DOHH2 (cell line): ENCODE measurements at regions not wholly inside any gene's neighbourhood (a gene's known extent, or its start where the extent isn't known, plus 50 kb on each side); places are given as distances from the start of the nearest gene placed in this dataset.

Experiments
- H3F3A ChIP-seq: fragments of 200-600 bp; sonication (generic), shearing (Covaris generic); 2 replicates; pipeline ENCODE4 v1.6.0; 2016; ENCODE audit warnings: antibody characterized with exemption, mild to moderate bottlenecking; ENCODE audit not compliant: control insufficient read depth, insufficient read depth
- H3K27ac ChIP-seq: fragments of 200-600 bp; sonication (generic); 2 replicates; pipeline ENCODE4 v1.5.1; 2014; ENCODE audit warnings: low read depth, mild to moderate bottlenecking, low read length, moderate library complexity
- H3K27me3 ChIP-seq: fragments of 200-600 bp; sonication (generic); 2 replicates; pipeline ENCODE4 v1.6.1; 2014; ENCODE audit warnings: mild to moderate bottlenecking, low read length, mixed read lengths; ENCODE audit not compliant: control insufficient read depth
- H3K36me3 ChIP-seq: fragments of 200-600 bp; sonication (generic); 2 replicates; pipeline ENCODE4 v1.6.1; 2014; ENCODE audit warnings: mild to moderate bottlenecking, low read length, moderate library complexity, mixed read lengths; ENCODE audit not compliant: control insufficient read depth
- H3K4me1 ChIP-seq: fragments of 200-600 bp; sonication (generic); 2 replicates; pipeline ENCODE4 v1.6.1; 2014; ENCODE audit warnings: mild to moderate bottlenecking, low read length, mixed read lengths; ENCODE audit not compliant: control insufficient read depth
- H3K4me2 ChIP-seq: fragments of 200-600 bp; sonication (generic); 2 replicates; pipeline ENCODE4 v1.6.0; 2014; ENCODE audit warnings: mild to moderate bottlenecking, low read length, moderate library complexity
- H3K4me3 ChIP-seq: fragments of 200-600 bp; sonication (generic); 2 replicates; pipeline ENCODE4 v1.5.1; 2014; ENCODE audit warnings: mild to moderate bottlenecking, low read length, mixed read lengths
- H3K79me2 ChIP-seq: fragments of 200-600 bp; sonication (generic); 2 replicates; pipeline ENCODE4 v1.6.1; 2014; ENCODE audit warnings: mild to moderate bottlenecking, low read length, mixed read lengths; ENCODE audit not compliant: control insufficient read depth
- H3K9me2 ChIP-seq: fragments of 200-600 bp; sonication (generic); replicated peaks from 2 replicates; pipeline ENCODE4 v1.6.1; 2014; ENCODE audit warnings: mild to moderate bottlenecking, low read length, mixed read lengths; ENCODE audit not compliant: control insufficient read depth
- H3K9me3 ChIP-seq: fragments of 200-600 bp; sonication (generic); 2 replicates; pipeline ENCODE4 v1.6.1; 2014; ENCODE audit warnings: antibody characterized with exemption, low read length, mixed read lengths; ENCODE audit not compliant: control insufficient read depth, insufficient read depth
- H4K20me1 ChIP-seq: fragments of 200-600 bp; sonication (generic); 2 replicates; pipeline ENCODE4 v1.6.0; 2014; ENCODE audit warnings: low read depth, mild to moderate bottlenecking, antibody characterized with exemption, low read length, moderate library complexity; ENCODE audit not compliant: control insufficient read depth, insufficient read depth
- CTCF ChIP-seq: fragments of 200-600 bp; sonication (generic); IDR thresholded peaks from one replicate; pipeline ENCODE4 v1.5.1; 2014; ENCODE audit warnings: antibody characterized with exemption, mild to moderate bottlenecking, low read depth, low read length; ENCODE audit not compliant: poor library complexity, severe bottlenecking
- EZH2phosphoT487 ChIP-seq: fragments of 200-600 bp; sonication (generic); IDR thresholded peaks from 2 replicates; pipeline ENCODE4 v1.6.1; 2017; ENCODE audit warnings: borderline replicate concordance, mild to moderate bottlenecking, antibody characterized with exemption, low read length, moderate library complexity, mixed read lengths

- H3K4me1 ChIP-seq, result no peaks in the 10 kb centered on the region
- H3K9me3 ChIP-seq, result no peaks in the 10 kb centered on the region
- H3K4me2 ChIP-seq, result no peak overlapping the region
- no peak overlapping the region for H3K27ac ChIP-seq
- H3K9me2 ChIP-seq, result no peaks in the 10 kb centered on the region; the same call in 1 of the 2 replicates
- no peak for TF ChIP-seq CTCF
- no peak for TF ChIP-seq EZH2phosphoT487
- no peaks in the 10 kb centered on the region for H3K27me3 ChIP-seq
- no peaks in the 10 kb centered on the region for H4K20me1 ChIP-seq
- no peaks in the 10 kb centered on the region for H3F3A ChIP-seq
- no peak overlapping the region for H3K4me3 ChIP-seq
- no peaks in the 10 kb centered on the region for H3K36me3 ChIP-seq
- no peaks in the 10 kb centered on the region for H3K79me2 ChIP-seq
These were observed 145.3 kb upstream of the CDH13 start for GRCh38 chr16:82481455-82481854.

- H3K4me3 ChIP-seq, result no peak overlapping the region
- H3K27ac ChIP-seq, result no peak overlapping the region
- H3K36me3 ChIP-seq, result no peaks in the 10 kb centered on the region
- no peaks in the 10 kb centered on the region; the same call in 1 of the 2 replicates for H3K9me2 ChIP-seq
- no peaks in the 10 kb centered on the region for H3K4me1 ChIP-seq
- H3F3A ChIP-seq, result no peaks in the 10 kb centered on the region
- no peaks in the 10 kb centered on the region for H3K9me3 ChIP-seq
- no peak overlapping the region for H3K4me2 ChIP-seq
- no peak for TF ChIP-seq EZH2phosphoT487
- no peak for TF ChIP-seq CTCF
- H3K27me3 ChIP-seq, result no peaks in the 10 kb centered on the region
- H4K20me1 ChIP-seq, result no peaks in the 10 kb centered on the region
- no peaks in the 10 kb centered on the region for H3K79me2 ChIP-seq
These were observed 150.0 kb upstream of the CDH13 start for GRCh38 chr16:82476786-82477185.

GRCh38 chr16:82470620-82471152 lies 156.1 kb upstream of the CDH13 start:
- no peak for TF ChIP-seq EZH2phosphoT487
- TF ChIP-seq CTCF, result no peak
- H3K9me3 ChIP-seq, result no peaks in the 10 kb centered on the region
- no peaks in the 10 kb centered on the region for H3K9me2 ChIP-seq
- no peaks in the 10 kb centered on the region for H3K36me3 ChIP-seq
- H3K4me2 ChIP-seq, result no peak overlapping the region
- H3K4me3 ChIP-seq, result no peak overlapping the region
- no peaks in the 10 kb centered on the region for H4K20me1 ChIP-seq
- no peaks in the 10 kb centered on the region for H3K79me2 ChIP-seq
- H3K4me1 ChIP-seq, result no peaks in the 10 kb centered on the region
- H3K27ac ChIP-seq, result no peak overlapping the region
- no peaks in the 10 kb centered on the region for H3K27me3 ChIP-seq
- no peaks in the 10 kb centered on the region for H3F3A ChIP-seq

- Histone ChIP-seq H3K36me3 (no peaks in the 10 kb centered on the region), H3K9me3 (no peaks in the 10 kb centered on the region), H3K27me3 (no peaks in the 10 kb centered on the region), H4K20me1 (no peaks in the 10 kb centered on the region), H3K27ac (no peak overlapping the region), H3K4me3 (no peak overlapping the region), H3K9me2 (no peaks in the 10 kb centered on the region), H3K4me1 (no peaks in the 10 kb centered on the region), H3K4me2 (no peak overlapping the region), H3K79me2 (no peaks in the 10 kb centered on the region), H3F3A (no peaks in the 10 kb centered on the region)
- no peak for TF ChIP-seq EZH2phosphoT487
- no peak for TF ChIP-seq CTCF
These were observed 156.8 kb upstream of the CDH13 start for GRCh38 chr16:82470016-82470415.
